Natural killer cell treated with Interleukin-12 subunit alpha and Interleukin-12 subunit beta and Interleukin-15 and Interleukin-18, amount 100 ng/mL, for 72 hours (primary cell): ENCODE measurements at regions not wholly inside any gene's neighbourhood (a gene's known extent, or its start where the extent isn't known, plus 50 kb on each side); places are given as distances from the start of the nearest gene placed in this dataset.

Experiments used
- ATAC-seq, 2 donors: fragments of 150-1000 bp; cut with Tn5 transposase in 1 of 2; sonication (Bioruptor Pico), chemical (Tn5 transposase) in 1 of 2; 2 replicates each; pipeline ENCODE4 v1.10.0; 2021
- DNase-seq: peaks from one replicate; pipeline ENCODE4 v3.0.0; 2022; ENCODE audit warnings: low spot score
- H3K27ac Mint-ChIP-seq, 2 donors: 1 replicate in 1 of 2; 2 replicates in 1 of 2; pipeline ENCODE4 v1.8.0; 2022; ENCODE audit warnings: mixed read lengths in 2 of 2, mild to moderate bottlenecking in 1 of 2, moderate library complexity in 1 of 2
- H3K27me3 Mint-ChIP-seq, 2 donors: 1 replicate in 1 of 2; 2 replicates in 1 of 2; pipeline ENCODE4 v1.8.0; 2022; ENCODE audit warnings: mixed read lengths in 2 of 2
- H3K36me3 Mint-ChIP-seq: one replicate; pipeline ENCODE4 v1.8.0; 2022; ENCODE audit warnings: mixed read lengths
- H3K4me1 Mint-ChIP-seq, 2 donors: 1 replicate in 1 of 2; 2 replicates in 1 of 2; pipeline ENCODE4 v1.8.0; 2022; ENCODE audit warnings: low read depth in 2 of 2, mixed read lengths in 2 of 2, mild to moderate bottlenecking in 1 of 2
- H3K4me3 Mint-ChIP-seq: one replicate; pipeline ENCODE4 v1.8.0; 2022; ENCODE audit warnings: mixed read lengths
- H3K9me3 Mint-ChIP-seq: 2 replicates; pipeline ENCODE4 v1.8.0; 2022; ENCODE audit warnings: mixed read lengths

GRCh38 chr10:36362257-36362656 is 720.2 kb upstream of the FZD8 start:
- Mint-ChIP-seq H3K9me3 (peaks cover 5% of the 10 kb centered on the region), H3K27ac (no peak overlapping the region), H3K27me3 (no peaks in the 10 kb centered on the region), H3K4me1 (peaks cover 0 to 7% of the 10 kb centered on the region in 2 donors), H3K36me3 (no peaks in the 10 kb centered on the region), H3K4me3 (no peak overlapping the region)
- ATAC-seq (no peak), DNase-seq (no peak)

GRCh38 chr10:36358736-36359135 is 716.6 kb upstream of the FZD8 start:
- no peaks in the 10 kb centered on the region for H3K4me1 Mint-ChIP-seq

GRCh38 chr10:36354633-36355032 is 712.5 kb upstream of the FZD8 start:
- H3K27ac Mint-ChIP-seq, result no peak overlapping the region
- no peaks in the 10 kb centered on the region for H3K36me3 Mint-ChIP-seq
- DNase-seq, result no peak
- no peak for ATAC-seq
- H3K4me3 Mint-ChIP-seq, result no peak overlapping the region
- H3K4me1 Mint-ChIP-seq, result no peaks in the 10 kb centered on the region
- no peaks in the 10 kb centered on the region for H3K27me3 Mint-ChIP-seq
- H3K9me3 Mint-ChIP-seq, result peaks cover 3% of the 10 kb centered on the region

More at GRCh38 chr10:36358736-36359135, 716.6 kb upstream of the FZD8 start:
- H3K4me3 Mint-ChIP-seq, result no peak overlapping the region
- H3K27ac Mint-ChIP-seq, result no peak overlapping the region
- no peaks in the 10 kb centered on the region for H3K9me3 Mint-ChIP-seq
- ATAC-seq (no peak), DNase-seq (no peak)
- no peaks in the 10 kb centered on the region for H3K27me3 Mint-ChIP-seq
- H3K36me3 Mint-ChIP-seq, result no peaks in the 10 kb centered on the region

- peaks cover 3% of the 10 kb centered on the region for H3K9me3 Mint-ChIP-seq
- no peaks in the 10 kb centered on the region for H3K27me3 Mint-ChIP-seq
- ATAC-seq (no peak), DNase-seq (no peak)
- no peaks in the 10 kb centered on the region for H3K4me1 Mint-ChIP-seq
- H3K36me3 Mint-ChIP-seq, result no peaks in the 10 kb centered on the region
- no peak overlapping the region for H3K27ac Mint-ChIP-seq
- no peak overlapping the region for H3K4me3 Mint-ChIP-seq
Observed at GRCh38 chr10:36351159-36351558, 709.1 kb upstream of the FZD8 start.

- H3K4me3 Mint-ChIP-seq, result no peak overlapping the region
- no peak for ATAC-seq
- no peaks in the 10 kb centered on the region for H3K36me3 Mint-ChIP-seq
- peaks cover 3% of the 10 kb centered on the region for H3K9me3 Mint-ChIP-seq
- no peak for DNase-seq
- no peaks in the 10 kb centered on the region for H3K4me1 Mint-ChIP-seq
- no peaks in the 10 kb centered on the region for H3K27me3 Mint-ChIP-seq
- H3K27ac Mint-ChIP-seq, result no peak overlapping the region
Observed at GRCh38 chr10:36349445-36350078, 707.5 kb upstream of the FZD8 start.

GRCh38 chr10:36345807-36346206 is 703.7 kb upstream of the FZD8 start:
- Mint-ChIP-seq H3K36me3 (no peaks in the 10 kb centered on the region), H3K4me3 (no peak overlapping the region), H3K27me3 (no peaks in the 10 kb centered on the region), H3K4me1 (no peaks in the 10 kb centered on the region), H3K27ac (no peak overlapping the region), H3K9me3 (peaks cover 3% of the 10 kb centered on the region)
- ATAC-seq (no peak), DNase-seq (no peak)

GRCh38 chr10:36345175-36345533 is 703.1 kb upstream of the FZD8 start:
- H3K27me3 Mint-ChIP-seq, result no peaks in the 10 kb centered on the region
- H3K9me3 Mint-ChIP-seq, result peaks cover 3% of the 10 kb centered on the region
- no peak overlapping the region for H3K4me3 Mint-ChIP-seq
- DNase-seq (no peak), ATAC-seq (no peak)
- no peaks in the 10 kb centered on the region for H3K36me3 Mint-ChIP-seq
- no peak overlapping the region for H3K27ac Mint-ChIP-seq
- H3K4me1 Mint-ChIP-seq, result no peaks in the 10 kb centered on the region

- H3K4me3 Mint-ChIP-seq, result no peak overlapping the region
- DNase-seq (no peak), ATAC-seq (no peak)
- no peak overlapping the region for H3K27ac Mint-ChIP-seq
- H3K27me3 Mint-ChIP-seq, result no peaks in the 10 kb centered on the region
- H3K9me3 Mint-ChIP-seq, result peaks cover 3% of the 10 kb centered on the region
- H3K4me1 Mint-ChIP-seq, result no peaks in the 10 kb centered on the region
- H3K36me3 Mint-ChIP-seq, result no peaks in the 10 kb centered on the region
Observed at GRCh38 chr10:36344240-36345174, 702.4 kb upstream of the FZD8 start.

- Mint-ChIP-seq H3K27me3 (no peaks in the 10 kb centered on the region), H3K4me1 (no peaks in the 10 kb centered on the region), H3K9me3 (peaks cover 6% of the 10 kb centered on the region), H3K4me3 (no peak overlapping the region), H3K36me3 (no peaks in the 10 kb centered on the region), H3K27ac (no peak overlapping the region)
- DNase-seq (no peak), ATAC-seq (no peak)
Observed at GRCh38 chr10:36342781-36343180, 700.7 kb upstream of the FZD8 start.

GRCh38 chr10:36341471-36341870 is 699.4 kb upstream of the FZD8 start:
- Mint-ChIP-seq H3K4me1 (no peaks in the 10 kb centered on the region), H3K36me3 (no peaks in the 10 kb centered on the region), H3K9me3 (peaks cover 10% of the 10 kb centered on the region), H3K27ac (no peak overlapping the region), H3K27me3 (no peaks in the 10 kb centered on the region), H3K4me3 (no peak overlapping the region)
- ATAC-seq, result no peak
- DNase-seq, result no peak

GRCh38 chr10:36336315-36336714 is 694.2 kb upstream of the FZD8 start:
- Mint-ChIP-seq H3K4me1 (no peaks in the 10 kb centered on the region), H3K27ac (no peak overlapping the region), H3K9me3 (peaks cover 7% of the 10 kb centered on the region), H3K4me3 (no peak overlapping the region), H3K27me3 (no peaks in the 10 kb centered on the region), H3K36me3 (no peaks in the 10 kb centered on the region)
- DNase-seq (no peak), ATAC-seq (no peak)

- no peak for DNase-seq
- Mint-ChIP-seq H3K4me3 (no peak overlapping the region), H3K4me1 (no peaks in the 10 kb centered on the region), H3K36me3 (no peaks in the 10 kb centered on the region), H3K27me3 (no peaks in the 10 kb centered on the region), H3K9me3 (peaks cover 11% of the 10 kb centered on the region), H3K27ac (no peak overlapping the region)
- no peak for ATAC-seq
Observed at GRCh38 chr10:36333446-36333845, 691.4 kb upstream of the FZD8 start.

- no peaks in the 10 kb centered on the region for H3K27me3 Mint-ChIP-seq
- H3K36me3 Mint-ChIP-seq, result no peaks in the 10 kb centered on the region
- no peaks in the 10 kb centered on the region for H3K4me1 Mint-ChIP-seq
- DNase-seq, result no peak
- no peak overlapping the region for H3K4me3 Mint-ChIP-seq
- no peak overlapping the region for H3K27ac Mint-ChIP-seq
- peaks cover 9% of the 10 kb centered on the region for H3K9me3 Mint-ChIP-seq
- no peak for ATAC-seq
Observed at GRCh38 chr10:36332926-36333325, 690.8 kb upstream of the FZD8 start.

- DNase-seq, result no peak
- Mint-ChIP-seq H3K27ac (no peak overlapping the region), H3K4me3 (no peak overlapping the region), H3K4me1 (no peaks in the 10 kb centered on the region), H3K27me3 (no peaks in the 10 kb centered on the region), H3K9me3 (peaks cover 7% of the 10 kb centered on the region), H3K36me3 (no peaks in the 10 kb centered on the region)
- no peak for ATAC-seq
Observed at GRCh38 chr10:36331121-36331520, 689.0 kb upstream of the FZD8 start.
